Kidney epithelial cell (primary cell): ENCODE measurements at regions not wholly inside any gene's neighbourhood (a gene's known extent, or its start where the extent isn't known, plus 50 kb on each side); places are given as distances from the start of the nearest gene placed in this dataset.

Experiments
- DNase-seq: peaks from one replicate; pipeline ENCODE4 v3.0.0-alpha.2; 2010; ENCODE audit warnings: low read depth
- H3K27me3 ChIP-seq: 2 replicates; pipeline ENCODE4 v1.6.0; 2011; ENCODE audit warnings: low read length; ENCODE audit not compliant: control insufficient read depth, insufficient read depth
- H3K36me3 ChIP-seq: 2 replicates; pipeline ENCODE4 v1.5.1; 2011; ENCODE audit warnings: low read length; ENCODE audit not compliant: control insufficient read depth, insufficient read depth
- H3K4me3 ChIP-seq: 2 replicates; pipeline ENCODE4 v1.5.1; 2011; ENCODE audit warnings: low read depth, mild to moderate bottlenecking, control low read depth, low read length
- TF ChIP-seq, protein P1 (sequence below): IDR thresholded peaks from 2 replicates; pipeline ENCODE4 v1.5.1; 2011; ENCODE audit warnings: mild to moderate bottlenecking, moderate library complexity, low read length, control low read depth, inconsistent platforms; ENCODE audit not compliant: insufficient read depth, poor library complexity, severe bottlenecking

GRCh38 chrX:22740836-22741235 is 258.9 kb upstream of the DDX53 start:
- Histone ChIP-seq H3K4me3 (no peak overlapping the region), H3K27me3 (no peaks in the 10 kb centered on the region), H3K36me3 (no peaks in the 10 kb centered on the region)
- TF ChIP-seq, protein P1, sequence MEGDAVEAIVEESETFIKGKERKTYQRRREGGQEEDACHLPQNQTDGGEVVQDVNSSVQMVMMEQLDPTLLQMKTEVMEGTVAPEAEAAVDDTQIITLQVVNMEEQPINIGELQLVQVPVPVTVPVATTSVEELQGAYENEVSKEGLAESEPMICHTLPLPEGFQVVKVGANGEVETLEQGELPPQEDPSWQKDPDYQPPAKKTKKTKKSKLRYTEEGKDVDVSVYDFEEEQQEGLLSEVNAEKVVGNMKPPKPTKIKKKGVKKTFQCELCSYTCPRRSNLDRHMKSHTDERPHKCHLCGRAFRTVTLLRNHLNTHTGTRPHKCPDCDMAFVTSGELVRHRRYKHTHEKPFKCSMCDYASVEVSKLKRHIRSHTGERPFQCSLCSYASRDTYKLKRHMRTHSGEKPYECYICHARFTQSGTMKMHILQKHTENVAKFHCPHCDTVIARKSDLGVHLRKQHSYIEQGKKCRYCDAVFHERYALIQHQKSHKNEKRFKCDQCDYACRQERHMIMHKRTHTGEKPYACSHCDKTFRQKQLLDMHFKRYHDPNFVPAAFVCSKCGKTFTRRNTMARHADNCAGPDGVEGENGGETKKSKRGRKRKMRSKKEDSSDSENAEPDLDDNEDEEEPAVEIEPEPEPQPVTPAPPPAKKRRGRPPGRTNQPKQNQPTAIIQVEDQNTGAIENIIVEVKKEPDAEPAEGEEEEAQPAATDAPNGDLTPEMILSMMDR = no peak
- DNase-seq = no peak

DNA sequence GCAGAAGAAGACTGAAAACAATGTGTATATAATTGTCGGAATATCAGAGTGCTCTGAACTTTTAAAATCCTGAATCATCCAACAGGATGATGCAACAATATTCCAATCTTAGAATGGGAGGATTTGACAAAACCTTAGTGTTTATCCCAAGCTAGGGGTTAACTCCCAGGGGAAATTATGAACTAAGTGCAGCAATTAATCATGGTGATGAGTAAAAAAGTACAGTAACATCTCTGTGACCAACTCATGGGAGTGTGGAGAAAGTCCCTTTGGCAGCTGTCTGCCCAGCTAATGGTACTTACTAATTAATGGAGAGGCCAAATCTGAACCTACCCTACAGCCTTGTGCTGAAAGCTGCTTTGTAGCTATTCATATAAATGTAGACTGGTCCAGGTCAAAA is 257.6 kb upstream of the DDX53 start:
- Histone ChIP-seq H3K4me3 (no peak overlapping the region), H3K27me3 (no peaks in the 10 kb centered on the region), H3K36me3 (no peaks in the 10 kb centered on the region)
- TF ChIP-seq, protein P1 = no peak
- no peak for DNase-seq

DNA sequence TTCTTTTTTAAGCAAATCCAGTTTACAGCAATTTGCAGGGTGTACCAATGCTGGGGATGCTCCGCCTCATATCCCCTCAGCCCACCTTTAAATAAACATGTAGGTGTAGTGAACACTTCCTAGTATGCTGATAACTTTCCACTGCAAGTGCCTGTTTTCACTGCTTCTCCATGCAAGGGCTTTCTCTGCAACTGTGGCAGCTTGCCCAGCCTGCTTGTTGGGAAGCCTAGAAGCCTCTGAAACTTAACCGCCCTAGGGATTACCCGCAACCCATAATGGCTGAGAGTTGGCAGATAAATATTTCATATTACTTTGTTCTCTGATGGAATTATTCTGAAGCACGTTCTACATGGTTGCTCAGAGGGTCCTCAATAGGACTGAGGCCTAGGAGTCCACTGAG is 253.7 kb upstream of the DDX53 start:
- TF ChIP-seq, protein P1 = no peak
- Histone ChIP-seq H3K27me3 (no peaks in the 10 kb centered on the region), H3K4me3 (no peak overlapping the region), H3K36me3 (no peaks in the 10 kb centered on the region)
- no peak for DNase-seq

DNA sequence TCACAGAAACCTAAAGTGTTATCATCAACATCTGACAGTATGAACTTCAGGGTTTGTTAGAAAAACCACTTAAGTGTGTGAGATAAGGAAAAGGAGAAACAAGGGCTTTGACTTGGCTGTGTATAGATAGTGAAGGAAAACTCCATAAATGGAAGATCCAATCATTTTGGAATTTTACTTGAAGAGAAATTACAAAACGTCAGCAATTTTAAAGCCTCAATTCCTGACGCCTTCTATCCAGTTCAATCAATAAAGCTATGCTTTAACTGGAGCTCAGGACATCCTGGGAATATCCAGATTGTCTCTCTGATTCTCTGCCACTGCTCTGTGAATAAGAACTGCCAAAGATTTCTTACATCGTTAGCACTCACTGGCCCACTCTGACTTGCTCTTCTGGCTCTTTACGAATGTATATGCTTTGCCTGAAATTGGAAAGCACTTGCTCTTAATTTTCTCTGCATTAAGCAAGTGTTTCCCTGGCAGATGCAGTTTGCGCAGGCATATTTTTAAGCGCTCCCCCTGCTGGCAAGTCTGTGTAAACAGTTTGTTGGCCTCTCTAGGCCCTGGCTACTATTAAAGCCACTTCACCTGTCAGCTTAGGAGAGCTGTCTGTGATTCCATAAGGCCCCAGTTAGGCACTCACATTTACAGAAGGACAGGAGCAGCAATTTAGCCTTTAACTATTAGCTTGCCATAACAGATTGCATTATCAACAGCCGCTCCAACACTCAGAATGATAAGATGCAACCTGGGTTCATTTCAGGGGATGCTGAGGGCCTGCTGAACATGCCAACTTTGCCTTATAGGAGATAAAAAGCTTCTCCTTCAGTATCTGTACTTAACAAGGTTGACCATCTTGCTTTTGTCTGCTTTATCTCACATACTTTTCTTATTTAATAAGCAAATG is 251.4 kb upstream of the DDX53 start:
- Histone ChIP-seq H3K4me3 (no peak overlapping the region), H3K27me3 (no peaks in the 10 kb centered on the region), H3K36me3 (no peaks in the 10 kb centered on the region)
- TF ChIP-seq, protein P1 = peak; percentile 77
- no peak for DNase-seq

DNA sequence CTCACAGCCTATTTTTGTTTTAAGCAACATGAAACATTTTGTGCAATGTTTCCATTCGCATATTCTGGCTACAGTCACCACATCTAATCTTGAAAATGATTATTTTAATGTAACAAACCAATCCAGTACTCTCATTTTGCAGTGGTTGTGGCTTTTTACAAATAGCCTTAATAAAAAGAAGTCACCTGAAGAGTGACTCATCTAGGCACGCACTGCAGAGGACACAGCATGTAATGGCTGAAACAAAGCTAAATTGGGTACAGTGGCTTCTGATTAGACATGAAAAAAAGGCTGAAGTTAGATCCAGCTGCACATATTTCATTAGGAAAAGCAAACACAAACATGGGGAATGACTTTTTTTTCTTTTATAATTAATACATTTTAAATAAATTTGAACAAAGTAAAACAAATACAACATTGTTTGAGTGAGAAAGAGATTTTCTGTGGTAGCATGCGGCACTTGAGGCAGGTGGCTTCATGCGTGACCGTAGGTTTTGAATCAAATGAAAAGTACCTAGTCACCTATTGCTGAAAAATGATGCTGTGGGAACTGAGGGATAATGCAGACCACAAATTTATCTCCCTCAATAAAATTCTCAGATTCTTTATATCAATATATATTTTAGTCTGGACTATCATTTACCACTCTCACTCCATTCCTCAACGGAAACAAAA is 240.8 kb upstream of the DDX53 start:
- no peak for DNase-seq
- TF ChIP-seq, protein P1 = no peak
- no peaks in the 10 kb centered on the region for H3K36me3 ChIP-seq
- no peaks in the 10 kb centered on the region for H3K27me3 ChIP-seq
- no peak overlapping the region for H3K4me3 ChIP-seq
